GM12892 (cell line): ENCODE measurements at regions not wholly inside any gene's neighbourhood (a gene's known extent, or its start where the extent isn't known, plus 50 kb on each side); places are given as distances from the start of the nearest gene placed in this dataset.

Experiments
- POLR2A ChIP-seq: IDR thresholded peaks from 2 replicates; pipeline ENCODE4 v1.6.1; 2011; ENCODE audit warnings: low read depth, low read length, control low read depth
- POLR2AphosphoS5 ChIP-seq: IDR thresholded peaks from 2 replicates; pipeline ENCODE4 v1.6.1; 2011; ENCODE audit warnings: low read depth, low read length, control low read depth
- TAF1 ChIP-seq: IDR thresholded peaks from 2 replicates; pipeline ENCODE4 v1.6.1; 2011; ENCODE audit warnings: low read depth, mild to moderate bottlenecking, control low read depth, low read length, borderline replicate concordance

DNA sequence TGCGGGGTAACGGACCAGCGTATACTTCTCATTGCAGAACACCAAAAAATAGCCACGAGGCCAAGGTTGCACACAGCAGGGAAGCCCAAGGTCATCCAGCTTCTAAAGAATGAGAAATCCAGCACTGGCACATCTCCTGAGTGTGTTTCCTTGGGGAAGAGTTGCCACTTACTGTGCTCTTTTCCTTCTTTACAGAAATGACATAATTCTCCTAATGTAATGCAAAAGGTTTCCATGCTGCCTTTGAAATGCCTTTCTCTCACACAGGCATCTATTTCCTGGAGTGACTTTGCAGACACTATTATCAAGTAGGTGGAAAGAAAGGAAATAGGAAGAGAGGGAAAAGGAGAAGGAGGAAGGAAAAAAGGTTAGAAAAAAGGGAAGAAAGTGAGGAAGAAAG is 862.1 kb upstream of the CELF4 start:
- TF ChIP-seq POLR2A (no peak), TAF1 (no peak), POLR2AphosphoS5 (no peak)
